H1 (cell line): ENCODE measurements at regions not wholly inside any gene's neighbourhood (a gene's known extent, or its start where the extent isn't known, plus 50 kb on each side); places are given as distances from the start of the nearest gene placed in this dataset.

Source experiments
- CREB1 ChIP-seq: IDR thresholded peaks from 2 replicates; pipeline ENCODE4 v1.6.1; 2012; ENCODE audit warnings: inconsistent platforms
- EP300 ChIP-seq, 2 experiments: IDR thresholded peaks; 1 replicate in 1 of 2; 2 replicates in 1 of 2; pipeline ENCODE4 v1.6.1; 2011 to 2012; ENCODE audit warnings: low read depth in 2 of 2, low read length in 2 of 2, mild to moderate bottlenecking in 2 of 2, borderline replicate concordance in 1 of 2, inconsistent platforms in 1 of 2, moderate library complexity in 1 of 2
- GABPA ChIP-seq: IDR thresholded peaks from 2 replicates; pipeline ENCODE4 v1.6.1; 2011; ENCODE audit warnings: mild to moderate bottlenecking, low read length, moderate library complexity, borderline replicate concordance; ENCODE audit not compliant: insufficient read depth
- MAFK ChIP-seq: IDR thresholded peaks from 2 replicates; pipeline ENCODE4 v1.6.1; 2012; ENCODE audit warnings: low read depth, mild to moderate bottlenecking, improper control_type of control experiment, low read length
- PHF8 ChIP-seq: fragments of 200-600 bp; sonication (generic); conservative IDR thresholded peaks from 2 replicates; pipeline ENCODE4 v1.7.1; 2012; ENCODE audit warnings: low read depth, mild to moderate bottlenecking, inconsistent platforms, low read length, moderate library complexity
- RBBP5 ChIP-seq: IDR thresholded peaks from 2 replicates; pipeline ENCODE4 v1.7.1; 2012; ENCODE audit warnings: low read depth, mild to moderate bottlenecking, inconsistent platforms, low read length, moderate library complexity, borderline replicate concordance
- SIX5 ChIP-seq: IDR thresholded peaks from 2 replicates; pipeline ENCODE4 v1.6.1; 2011; ENCODE audit warnings: mild to moderate bottlenecking, low read depth, low read length
- SRF ChIP-seq: IDR thresholded peaks from 2 replicates; pipeline ENCODE4 v1.6.1; 2011; ENCODE audit warnings: mild to moderate bottlenecking, low read depth, low read length, moderate library complexity
- TBP ChIP-seq: IDR thresholded peaks from 2 replicates; pipeline ENCODE4 v1.6.1; 2011; ENCODE audit warnings: low read depth, low read length, improper control_type of control experiment
- TF ChIP-seq, protein P1 (sequence below): fragments of 300-600 bp; sonication (generic); IDR thresholded peaks from 2 replicates; pipeline ENCODE4 v1.7.1; 2012; ENCODE audit warnings: low read length, moderate library complexity, mild to moderate bottlenecking, inconsistent platforms; ENCODE audit not compliant: insufficient replicate concordance

DNA sequence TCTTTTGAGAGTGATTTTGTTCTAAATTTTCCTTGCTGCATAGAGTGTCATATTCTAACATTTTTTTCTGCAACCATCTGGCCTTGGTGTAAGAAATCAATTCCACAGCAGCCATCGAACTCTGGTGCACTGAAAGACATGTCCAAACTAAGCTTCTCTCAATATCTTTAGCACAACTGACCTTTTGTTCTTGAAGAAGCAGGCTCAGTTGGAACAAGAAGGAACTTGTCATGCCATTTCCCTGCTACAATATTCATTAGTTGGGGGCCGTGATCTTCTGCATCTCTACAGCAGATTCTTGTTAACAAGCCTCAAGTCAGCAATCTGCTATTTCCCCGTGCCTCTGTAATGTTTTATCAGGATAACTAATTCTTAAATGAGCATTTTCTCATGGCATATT lies 1305.6 kb downstream of the CDH11 start (continued):
- TF ChIP-seq, protein P1, sequence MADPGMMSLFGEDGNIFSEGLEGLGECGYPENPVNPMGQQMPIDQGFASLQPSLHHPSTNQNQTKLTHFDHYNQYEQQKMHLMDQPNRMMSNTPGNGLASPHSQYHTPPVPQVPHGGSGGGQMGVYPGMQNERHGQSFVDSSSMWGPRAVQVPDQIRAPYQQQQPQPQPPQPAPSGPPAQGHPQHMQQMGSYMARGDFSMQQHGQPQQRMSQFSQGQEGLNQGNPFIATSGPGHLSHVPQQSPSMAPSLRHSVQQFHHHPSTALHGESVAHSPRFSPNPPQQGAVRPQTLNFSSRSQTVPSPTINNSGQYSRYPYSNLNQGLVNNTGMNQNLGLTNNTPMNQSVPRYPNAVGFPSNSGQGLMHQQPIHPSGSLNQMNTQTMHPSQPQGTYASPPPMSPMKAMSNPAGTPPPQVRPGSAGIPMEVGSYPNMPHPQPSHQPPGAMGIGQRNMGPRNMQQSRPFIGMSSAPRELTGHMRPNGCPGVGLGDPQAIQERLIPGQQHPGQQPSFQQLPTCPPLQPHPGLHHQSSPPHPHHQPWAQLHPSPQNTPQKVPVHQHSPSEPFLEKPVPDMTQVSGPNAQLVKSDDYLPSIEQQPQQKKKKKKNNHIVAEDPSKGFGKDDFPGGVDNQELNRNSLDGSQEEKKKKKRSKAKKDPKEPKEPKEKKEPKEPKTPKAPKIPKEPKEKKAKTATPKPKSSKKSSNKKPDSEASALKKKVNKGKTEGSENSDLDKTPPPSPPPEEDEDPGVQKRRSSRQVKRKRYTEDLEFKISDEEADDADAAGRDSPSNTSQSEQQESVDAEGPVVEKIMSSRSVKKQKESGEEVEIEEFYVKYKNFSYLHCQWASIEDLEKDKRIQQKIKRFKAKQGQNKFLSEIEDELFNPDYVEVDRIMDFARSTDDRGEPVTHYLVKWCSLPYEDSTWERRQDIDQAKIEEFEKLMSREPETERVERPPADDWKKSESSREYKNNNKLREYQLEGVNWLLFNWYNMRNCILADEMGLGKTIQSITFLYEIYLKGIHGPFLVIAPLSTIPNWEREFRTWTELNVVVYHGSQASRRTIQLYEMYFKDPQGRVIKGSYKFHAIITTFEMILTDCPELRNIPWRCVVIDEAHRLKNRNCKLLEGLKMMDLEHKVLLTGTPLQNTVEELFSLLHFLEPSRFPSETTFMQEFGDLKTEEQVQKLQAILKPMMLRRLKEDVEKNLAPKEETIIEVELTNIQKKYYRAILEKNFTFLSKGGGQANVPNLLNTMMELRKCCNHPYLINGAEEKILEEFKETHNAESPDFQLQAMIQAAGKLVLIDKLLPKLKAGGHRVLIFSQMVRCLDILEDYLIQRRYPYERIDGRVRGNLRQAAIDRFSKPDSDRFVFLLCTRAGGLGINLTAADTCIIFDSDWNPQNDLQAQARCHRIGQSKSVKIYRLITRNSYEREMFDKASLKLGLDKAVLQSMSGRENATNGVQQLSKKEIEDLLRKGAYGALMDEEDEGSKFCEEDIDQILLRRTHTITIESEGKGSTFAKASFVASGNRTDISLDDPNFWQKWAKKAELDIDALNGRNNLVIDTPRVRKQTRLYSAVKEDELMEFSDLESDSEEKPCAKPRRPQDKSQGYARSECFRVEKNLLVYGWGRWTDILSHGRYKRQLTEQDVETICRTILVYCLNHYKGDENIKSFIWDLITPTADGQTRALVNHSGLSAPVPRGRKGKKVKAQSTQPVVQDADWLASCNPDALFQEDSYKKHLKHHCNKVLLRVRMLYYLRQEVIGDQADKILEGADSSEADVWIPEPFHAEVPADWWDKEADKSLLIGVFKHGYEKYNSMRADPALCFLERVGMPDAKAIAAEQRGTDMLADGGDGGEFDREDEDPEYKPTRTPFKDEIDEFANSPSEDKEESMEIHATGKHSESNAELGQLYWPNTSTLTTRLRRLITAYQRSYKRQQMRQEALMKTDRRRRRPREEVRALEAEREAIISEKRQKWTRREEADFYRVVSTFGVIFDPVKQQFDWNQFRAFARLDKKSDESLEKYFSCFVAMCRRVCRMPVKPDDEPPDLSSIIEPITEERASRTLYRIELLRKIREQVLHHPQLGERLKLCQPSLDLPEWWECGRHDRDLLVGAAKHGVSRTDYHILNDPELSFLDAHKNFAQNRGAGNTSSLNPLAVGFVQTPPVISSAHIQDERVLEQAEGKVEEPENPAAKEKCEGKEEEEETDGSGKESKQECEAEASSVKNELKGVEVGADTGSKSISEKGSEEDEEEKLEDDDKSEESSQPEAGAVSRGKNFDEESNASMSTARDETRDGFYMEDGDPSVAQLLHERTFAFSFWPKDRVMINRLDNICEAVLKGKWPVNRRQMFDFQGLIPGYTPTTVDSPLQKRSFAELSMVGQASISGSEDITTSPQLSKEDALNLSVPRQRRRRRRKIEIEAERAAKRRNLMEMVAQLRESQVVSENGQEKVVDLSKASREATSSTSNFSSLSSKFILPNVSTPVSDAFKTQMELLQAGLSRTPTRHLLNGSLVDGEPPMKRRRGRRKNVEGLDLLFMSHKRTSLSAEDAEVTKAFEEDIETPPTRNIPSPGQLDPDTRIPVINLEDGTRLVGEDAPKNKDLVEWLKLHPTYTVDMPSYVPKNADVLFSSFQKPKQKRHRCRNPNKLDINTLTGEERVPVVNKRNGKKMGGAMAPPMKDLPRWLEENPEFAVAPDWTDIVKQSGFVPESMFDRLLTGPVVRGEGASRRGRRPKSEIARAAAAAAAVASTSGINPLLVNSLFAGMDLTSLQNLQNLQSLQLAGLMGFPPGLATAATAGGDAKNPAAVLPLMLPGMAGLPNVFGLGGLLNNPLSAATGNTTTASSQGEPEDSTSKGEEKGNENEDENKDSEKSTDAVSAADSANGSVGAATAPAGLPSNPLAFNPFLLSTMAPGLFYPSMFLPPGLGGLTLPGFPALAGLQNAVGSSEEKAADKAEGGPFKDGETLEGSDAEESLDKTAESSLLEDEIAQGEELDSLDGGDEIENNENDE = no peak
- no peak for TF ChIP-seq RBBP5
- TF ChIP-seq MAFK = no peak
- no peak for TF ChIP-seq CREB1
- TF ChIP-seq SIX5 = no peak
- no peak for TF ChIP-seq EP300 (IDR thresholded peaks at IDR 0.05; ENCODE audit: borderline replicate concordance in 1 of 2, low read depth in 2 of 2, low read length in 2 of 2)
- TF ChIP-seq SRF = no peak
- no peak for TF ChIP-seq TBP
- TF ChIP-seq PHF8 = no peak
- no peak for TF ChIP-seq GABPA
